ENCODE measurements at regions not wholly inside any gene's neighbourhood (a gene's known extent, or its start where the extent isn't known, plus 50 kb on each side); places are given as distances from the start of the nearest gene placed in this dataset.
"Not testable (repeated sequence)": the region's sequence is repeated elsewhere in the genome, so short reads cannot be mapped to it uniquely, and the experiment has no call there.

DNA sequence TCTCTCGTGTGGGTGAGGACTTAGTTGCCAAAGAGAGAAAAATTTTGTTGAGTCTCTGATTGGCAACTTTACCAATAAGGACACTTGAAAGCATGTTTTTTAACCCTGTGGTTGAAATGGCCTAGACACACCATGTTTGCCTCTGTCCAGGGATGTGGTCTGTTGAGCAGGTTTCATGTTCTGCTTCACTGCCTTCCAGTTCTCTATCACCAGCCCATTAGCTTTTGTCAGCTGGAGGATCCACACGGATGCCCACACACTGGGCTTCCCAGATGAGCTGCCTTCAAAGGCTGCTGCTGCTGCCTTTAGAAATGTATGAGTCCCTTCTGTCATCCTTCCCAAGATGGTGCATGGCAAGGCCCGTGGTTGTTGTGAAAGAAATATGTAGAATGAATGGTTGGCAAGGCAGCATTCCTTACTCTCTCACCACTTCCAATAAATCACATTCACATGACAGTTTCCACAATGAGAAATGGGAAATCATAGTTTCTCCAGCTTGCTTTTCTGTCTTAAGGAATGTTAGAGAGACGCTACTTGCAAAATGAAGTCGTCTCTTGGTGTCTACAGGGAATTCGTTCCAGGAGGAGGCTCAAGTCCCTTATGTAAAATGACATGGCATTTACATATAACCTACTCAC lies 108.2 kb upstream of the SLC35F3 start:
- DNase-seq (ENCODE audit: low read depth) = no peak
- TF ChIP-seq, protein P1, sequence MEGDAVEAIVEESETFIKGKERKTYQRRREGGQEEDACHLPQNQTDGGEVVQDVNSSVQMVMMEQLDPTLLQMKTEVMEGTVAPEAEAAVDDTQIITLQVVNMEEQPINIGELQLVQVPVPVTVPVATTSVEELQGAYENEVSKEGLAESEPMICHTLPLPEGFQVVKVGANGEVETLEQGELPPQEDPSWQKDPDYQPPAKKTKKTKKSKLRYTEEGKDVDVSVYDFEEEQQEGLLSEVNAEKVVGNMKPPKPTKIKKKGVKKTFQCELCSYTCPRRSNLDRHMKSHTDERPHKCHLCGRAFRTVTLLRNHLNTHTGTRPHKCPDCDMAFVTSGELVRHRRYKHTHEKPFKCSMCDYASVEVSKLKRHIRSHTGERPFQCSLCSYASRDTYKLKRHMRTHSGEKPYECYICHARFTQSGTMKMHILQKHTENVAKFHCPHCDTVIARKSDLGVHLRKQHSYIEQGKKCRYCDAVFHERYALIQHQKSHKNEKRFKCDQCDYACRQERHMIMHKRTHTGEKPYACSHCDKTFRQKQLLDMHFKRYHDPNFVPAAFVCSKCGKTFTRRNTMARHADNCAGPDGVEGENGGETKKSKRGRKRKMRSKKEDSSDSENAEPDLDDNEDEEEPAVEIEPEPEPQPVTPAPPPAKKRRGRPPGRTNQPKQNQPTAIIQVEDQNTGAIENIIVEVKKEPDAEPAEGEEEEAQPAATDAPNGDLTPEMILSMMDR (conservative IDR thresholded peaks at IDR 0.05; ENCODE audit: control insufficient read depth, insufficient read depth, low read depth, low read length) = no peak

DNA sequence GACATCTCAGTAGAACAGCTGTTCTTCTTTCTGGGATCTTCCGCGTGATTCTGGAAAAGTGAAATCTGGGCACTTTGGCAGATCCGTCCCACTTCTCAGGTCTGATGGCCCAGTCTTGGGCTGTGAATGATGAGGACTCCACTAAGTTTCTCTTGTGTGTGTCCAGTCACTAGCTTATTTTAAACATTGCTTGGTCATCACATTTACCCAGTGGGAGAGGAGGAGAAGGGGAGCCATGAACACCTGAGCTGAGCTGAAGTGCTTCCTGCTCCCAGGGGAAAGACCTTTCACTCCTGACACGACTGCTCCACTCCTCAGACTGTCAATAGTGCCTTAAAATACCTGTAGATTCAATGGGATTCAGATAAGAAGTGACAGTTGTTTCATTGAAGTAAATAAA lies 101.9 kb upstream of the SLC35F3 start:
- H3K4me3 ChIP-seq (ENCODE audit: control insufficient read depth, low read depth, low read length) = no peak overlapping the region
- DNase-seq (ENCODE audit: low read depth) = no peak
- TF ChIP-seq, protein P1 (conservative IDR thresholded peaks at IDR 0.05; ENCODE audit: control insufficient read depth, insufficient read depth, low read depth, low read length) = no peak

More for the DNA sequence above, 108.2 kb upstream of the SLC35F3 start:
- H3K4me3 ChIP-seq (ENCODE audit: control insufficient read depth, low read depth, low read length) = no peak overlapping the region

DNA sequence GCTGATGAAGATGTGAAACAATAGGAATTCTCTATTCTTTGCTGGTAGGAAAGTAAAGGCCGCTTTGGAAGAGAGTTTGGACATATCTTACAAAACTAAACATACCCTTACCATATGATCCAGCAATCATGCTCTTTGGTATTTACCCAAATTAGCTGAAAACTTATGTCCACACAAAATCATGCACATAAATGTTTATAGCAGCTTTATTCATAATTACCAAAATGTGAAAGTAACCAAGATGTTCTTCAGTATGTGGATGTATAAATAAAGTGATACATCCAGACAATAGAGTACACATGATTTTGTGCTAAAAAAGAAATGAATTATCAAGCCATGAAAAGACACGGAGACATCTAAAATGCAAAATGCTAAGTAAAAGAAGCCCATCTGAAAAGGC lies 98.7 kb upstream of the SLC35F3 start:
- TF ChIP-seq, protein P1 (conservative IDR thresholded peaks at IDR 0.05; ENCODE audit: control insufficient read depth, insufficient read depth, low read depth, low read length) = no peak
- DNase-seq (ENCODE audit: low read depth) = no peak
- H3K4me3 ChIP-seq (ENCODE audit: control insufficient read depth, low read depth, low read length) = no peak overlapping the region

DNA sequence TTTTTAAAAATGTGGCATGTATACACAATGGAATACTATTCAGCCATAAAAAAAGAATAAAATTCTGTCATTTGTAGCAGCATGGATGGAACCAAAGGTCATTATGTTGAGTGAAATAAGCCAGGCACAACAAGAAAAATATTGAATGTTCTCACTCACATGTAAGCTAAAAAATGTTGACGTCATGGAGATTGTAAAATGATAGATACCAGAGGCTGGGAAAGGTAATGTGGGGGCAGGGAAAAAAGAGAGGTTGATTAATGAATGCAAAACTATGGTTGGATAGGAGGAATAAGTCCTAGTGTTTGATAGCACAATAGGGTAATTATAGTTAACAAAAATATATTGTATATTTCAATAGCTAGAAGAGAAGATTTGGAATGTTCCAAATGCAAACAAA lies 89.1 kb upstream of the SLC35F3 start:
- TF ChIP-seq, protein P1 (conservative IDR thresholded peaks at IDR 0.05; ENCODE audit: control insufficient read depth, insufficient read depth, low read depth, low read length) = no peak
- no peak for DNase-seq (ENCODE audit: low read depth)
- no peak overlapping the region for H3K4me3 ChIP-seq (ENCODE audit: control insufficient read depth, low read depth, low read length)

DNA sequence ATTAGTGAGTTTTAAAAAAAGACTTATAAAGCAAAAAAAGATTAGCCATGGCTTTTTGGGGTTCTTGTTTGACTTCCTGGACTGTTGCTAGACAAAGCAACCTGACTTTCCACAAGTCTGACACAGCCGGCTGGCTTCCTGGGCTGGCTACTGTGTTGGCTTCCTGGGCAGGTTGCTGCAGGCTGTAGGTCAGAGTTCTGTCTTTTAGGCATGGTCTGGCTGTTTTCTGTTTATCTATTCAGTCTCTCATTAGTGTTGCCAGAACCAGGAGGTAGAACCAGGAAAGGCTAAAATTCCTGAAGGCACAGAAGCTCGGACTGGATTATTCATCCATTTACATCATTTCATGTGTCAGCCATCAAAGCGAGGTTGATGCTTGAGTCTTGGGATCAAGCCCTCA lies 88.6 kb upstream of the SLC35F3 start:
- no peak for DNase-seq (ENCODE audit: low read depth)
- TF ChIP-seq, protein P1 (conservative IDR thresholded peaks at IDR 0.05; ENCODE audit: control insufficient read depth, insufficient read depth, low read depth, low read length) = no peak

DNA sequence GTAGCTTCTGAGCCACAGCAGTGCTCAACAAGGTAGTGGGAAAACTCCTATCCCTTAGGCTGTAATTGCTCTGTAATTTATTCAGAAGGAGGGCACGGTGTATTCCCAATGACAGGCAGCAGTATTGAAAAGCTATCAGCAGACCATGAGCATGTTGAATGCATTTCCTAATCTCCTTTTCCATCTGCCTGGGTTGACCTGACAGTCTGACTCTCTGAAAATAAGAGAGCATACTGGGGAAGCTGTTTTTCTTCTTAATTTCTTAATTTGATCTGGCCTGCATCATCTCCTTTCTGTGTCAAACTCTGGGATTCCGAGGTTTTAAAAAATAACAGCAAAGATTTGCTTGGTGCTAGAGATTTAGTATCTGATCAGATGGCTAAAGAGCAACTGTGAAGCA lies 88.1 kb upstream of the SLC35F3 start:
- TF ChIP-seq, protein P1 (conservative IDR thresholded peaks at IDR 0.05; ENCODE audit: control insufficient read depth, insufficient read depth, low read depth, low read length) = no peak
- no peak for DNase-seq (ENCODE audit: low read depth)

More for the DNA sequence above, 88.6 kb upstream of the SLC35F3 start:
- no peak overlapping the region for H3K4me3 ChIP-seq (ENCODE audit: control insufficient read depth, low read depth, low read length)

DNA sequence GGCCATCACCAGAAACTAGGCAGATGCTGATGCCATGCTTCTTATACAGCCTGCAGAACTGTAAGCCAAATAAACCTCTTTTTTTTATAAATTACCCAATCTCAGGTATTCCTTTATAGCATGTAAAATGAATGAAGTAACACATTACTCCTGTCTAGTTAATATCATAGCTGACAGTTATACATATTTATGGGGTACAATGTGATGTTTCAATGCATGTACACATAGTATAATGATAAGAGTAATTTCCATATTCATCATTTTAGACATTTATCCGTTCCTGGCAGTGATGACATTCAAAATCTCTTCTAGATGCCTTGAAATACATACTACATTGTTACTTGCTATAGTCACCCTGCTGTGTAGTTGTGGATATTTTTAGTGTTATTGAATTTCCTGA lies 85.4 kb upstream of the SLC35F3 start:
- no peak for DNase-seq (ENCODE audit: low read depth)
- no peak overlapping the region for H3K4me3 ChIP-seq (ENCODE audit: control insufficient read depth, low read depth, low read length)
- TF ChIP-seq, protein P1 (conservative IDR thresholded peaks at IDR 0.05; ENCODE audit: control insufficient read depth, insufficient read depth, low read depth, low read length) = no peak

More for the DNA sequence above, 88.1 kb upstream of the SLC35F3 start:
- no peak overlapping the region for H3K4me3 ChIP-seq (ENCODE audit: control insufficient read depth, low read depth, low read length)

DNA sequence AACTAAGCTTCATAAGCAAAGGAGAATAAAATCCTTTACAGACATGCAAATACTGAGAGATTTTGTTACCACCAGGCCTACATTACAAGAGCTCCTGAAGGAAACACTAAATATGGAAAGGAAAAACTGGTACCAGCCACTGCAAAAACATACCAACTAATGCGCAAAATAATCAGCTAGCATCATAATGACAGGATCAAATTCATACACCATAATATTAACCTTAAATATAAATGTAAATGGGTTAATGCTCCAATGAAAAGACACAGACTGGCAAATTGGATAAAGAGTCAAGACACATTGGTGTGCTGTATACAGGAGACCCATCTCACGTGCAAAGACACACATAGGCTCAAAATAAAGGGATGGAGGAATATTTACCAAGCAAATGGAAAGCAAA lies 80.3 kb upstream of the SLC35F3 start:
- not testable (repeated sequence) for DNase-seq (ENCODE audit: low read depth); H3K4me3 ChIP-seq (ENCODE audit: control insufficient read depth, low read depth, low read length)

DNA sequence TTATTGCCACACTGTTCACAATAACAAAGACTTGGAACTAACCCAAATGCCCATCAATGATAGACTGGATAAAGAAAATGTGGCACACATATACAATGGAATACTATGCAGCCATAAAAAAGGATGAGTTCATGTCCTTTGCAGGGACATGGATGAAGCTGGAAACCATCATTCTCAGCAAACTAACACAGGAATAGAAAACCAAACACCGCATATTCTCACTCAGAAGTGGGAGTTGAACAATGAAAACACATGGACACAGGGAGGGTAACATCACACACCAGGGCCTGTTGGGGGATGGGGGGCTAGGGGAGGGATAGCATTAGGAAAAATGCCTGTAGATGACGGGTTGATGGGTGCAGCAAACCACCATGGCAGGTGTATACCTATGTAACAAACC lies 76.5 kb upstream of the SLC35F3 start:
- H3K4me3 ChIP-seq (ENCODE audit: control insufficient read depth, low read depth, low read length); DNase-seq (ENCODE audit: low read depth): not testable (repeated sequence)

Measured in fibroblast of mammary gland (primary cell).